ENCODE measurements at regions not wholly inside any gene's neighbourhood (a gene's known extent, or its start where the extent isn't known, plus 50 kb on each side); places are given as distances from the start of the nearest gene placed in this dataset.

DNA sequence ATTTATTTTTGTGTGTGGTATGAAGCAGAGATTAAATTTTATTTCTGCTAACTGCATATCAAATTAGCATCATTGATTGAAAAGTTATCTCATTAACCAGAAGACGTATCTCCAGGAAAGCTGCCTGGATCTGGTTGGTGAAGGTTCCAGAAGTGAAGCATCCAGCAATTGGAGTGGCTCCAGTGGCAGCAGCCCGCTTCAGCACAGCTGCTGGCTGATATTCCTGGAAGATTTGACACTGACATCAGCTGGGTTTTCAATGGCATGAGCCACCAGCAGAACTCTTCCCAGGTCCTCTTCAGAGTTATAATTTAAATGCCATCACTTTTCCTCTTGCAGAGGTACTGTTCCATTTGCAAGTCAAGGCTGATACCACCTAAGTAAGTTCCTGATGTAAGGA is 363.5 kb downstream of the BCKDHB start:
- DNase-seq (ENCODE audit: low read depth, low spot score), result no peak

DNA sequence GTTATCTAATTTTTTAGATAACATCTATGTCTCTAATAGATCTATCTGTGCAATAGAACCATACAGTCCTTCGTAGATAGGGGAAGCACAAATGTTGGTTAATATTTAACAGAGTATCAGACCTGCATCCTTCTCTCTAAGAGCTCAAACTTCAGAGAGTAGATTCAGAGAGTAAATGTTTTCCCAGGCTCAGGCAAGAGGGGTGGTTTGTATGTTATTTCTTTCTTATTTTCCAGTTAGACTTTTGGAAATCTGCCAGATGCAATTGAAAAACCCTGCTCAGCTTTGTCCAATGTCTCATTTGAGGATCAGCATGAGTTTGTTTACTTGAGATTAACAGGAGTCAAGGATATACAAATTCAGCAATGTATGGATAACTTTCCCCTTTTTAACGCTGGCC is 361.9 kb downstream of the BCKDHB start:
- TF ChIP-seq SUZ12 (IDR thresholded peaks at IDR 0.05; ENCODE audit: extremely low read depth, insufficient read depth, insufficient read length), result no peak
- TF ChIP-seq ZNF274 (IDR thresholded peaks at IDR 0.05; ENCODE audit: low read depth, low read length), result no peak
- no peak for TF ChIP-seq YY1 (IDR thresholded peaks at IDR 0.05; ENCODE audit: insufficient read depth, insufficient read length)
- Histone ChIP-seq H3K9me3 (ENCODE audit: insufficient read depth, low read length) (no peaks in the 10 kb centered on the region), H3K4me3 (ENCODE audit: insufficient read length, low read depth) (no peak overlapping the region), H3K36me3 (ENCODE audit: insufficient read depth, insufficient read length, low read length) (no peaks in the 10 kb centered on the region), H3K27me3 (ENCODE audit: insufficient read depth, insufficient read length) (no peaks in the 10 kb centered on the region), H3K4me1 (ENCODE audit: insufficient read depth, insufficient read length) (no peaks in the 10 kb centered on the region), H3K9ac (ENCODE audit: insufficient read length, low read depth) (no peak overlapping the region)
- no peak for DNase-seq (ENCODE audit: low read depth, low spot score)

More for the DNA sequence above, 363.5 kb downstream of the BCKDHB start:
- TF ChIP-seq YY1 (IDR thresholded peaks at IDR 0.05; ENCODE audit: insufficient read depth, insufficient read length), result no peak
- no peak for TF ChIP-seq ZNF274 (IDR thresholded peaks at IDR 0.05; ENCODE audit: low read depth, low read length)
- TF ChIP-seq SUZ12 (IDR thresholded peaks at IDR 0.05; ENCODE audit: extremely low read depth, insufficient read depth, insufficient read length), result no peak
- H3K36me3 ChIP-seq (ENCODE audit: insufficient read depth, insufficient read length, low read length), result no peaks in the 10 kb centered on the region
- no peaks in the 10 kb centered on the region for H3K4me1 ChIP-seq (ENCODE audit: insufficient read depth, insufficient read length)
- no peak overlapping the region for H3K9ac ChIP-seq (ENCODE audit: insufficient read length, low read depth)
- H3K27me3 ChIP-seq (ENCODE audit: insufficient read depth, insufficient read length), result no peaks in the 10 kb centered on the region
- no peaks in the 10 kb centered on the region for H3K9me3 ChIP-seq (ENCODE audit: insufficient read depth, low read length)
- H3K4me3 ChIP-seq (ENCODE audit: insufficient read length, low read depth), result no peak overlapping the region

DNA sequence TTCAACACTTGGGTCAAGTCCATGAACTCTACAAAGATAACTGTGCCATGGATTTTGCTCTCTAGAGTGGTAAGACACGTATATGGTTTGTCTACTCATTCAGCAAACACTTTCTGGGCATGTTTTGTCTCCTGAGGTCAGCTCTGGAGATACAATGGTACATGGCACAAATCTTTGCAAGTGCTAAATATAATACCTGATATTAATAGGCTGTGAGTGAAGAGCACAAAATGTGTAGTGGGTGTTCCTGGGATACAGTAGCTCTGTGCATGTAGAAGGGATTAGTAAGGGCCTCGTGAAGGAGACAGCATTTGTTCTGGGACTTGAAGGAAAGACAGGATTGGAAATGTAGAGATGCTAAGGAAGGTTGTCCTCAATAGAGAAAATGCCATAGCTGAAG is 360.9 kb downstream of the BCKDHB start:
- TF ChIP-seq ZNF274 (IDR thresholded peaks at IDR 0.05; ENCODE audit: low read depth, low read length) (no peak), SUZ12 (IDR thresholded peaks at IDR 0.05; ENCODE audit: extremely low read depth, insufficient read depth, insufficient read length) (no peak), YY1 (IDR thresholded peaks at IDR 0.05; ENCODE audit: insufficient read depth, insufficient read length) (no peak)
- H3K9ac ChIP-seq (ENCODE audit: insufficient read length, low read depth), result no peak overlapping the region
- H3K4me1 ChIP-seq (ENCODE audit: insufficient read depth, insufficient read length), result no peaks in the 10 kb centered on the region
- H3K9me3 ChIP-seq (ENCODE audit: insufficient read depth, low read length), result no peaks in the 10 kb centered on the region
- H3K4me3 ChIP-seq (ENCODE audit: insufficient read length, low read depth), result no peak overlapping the region
- DNase-seq (ENCODE audit: low read depth, low spot score), result no peak
- H3K27me3 ChIP-seq (ENCODE audit: insufficient read depth, insufficient read length), result no peaks in the 10 kb centered on the region
- no peaks in the 10 kb centered on the region for H3K36me3 ChIP-seq (ENCODE audit: insufficient read depth, insufficient read length, low read length)

DNA sequence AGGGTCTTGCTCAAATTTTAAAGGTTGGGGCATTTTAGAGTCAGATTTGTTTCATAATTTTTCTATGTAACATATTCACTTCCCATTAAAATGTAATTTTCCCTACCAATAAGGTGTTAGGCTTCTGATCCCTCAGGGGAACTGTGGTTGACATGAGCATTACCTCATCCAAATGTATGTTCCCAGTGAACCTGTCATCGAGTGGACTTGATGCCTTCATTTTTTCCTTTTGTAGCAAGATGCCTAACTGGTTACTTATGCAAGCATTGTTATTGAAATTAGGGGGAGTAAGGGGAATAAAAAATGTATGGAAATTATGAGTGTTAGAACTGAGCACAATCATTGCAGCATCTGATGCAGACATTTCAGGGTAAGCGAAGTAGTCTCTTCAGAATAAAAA is 360.5 kb downstream of the BCKDHB start:
- Histone ChIP-seq H3K36me3 (ENCODE audit: insufficient read depth, insufficient read length, low read length) (no peaks in the 10 kb centered on the region), H3K4me1 (ENCODE audit: insufficient read depth, insufficient read length) (no peaks in the 10 kb centered on the region), H3K9me3 (ENCODE audit: insufficient read depth, low read length) (no peaks in the 10 kb centered on the region), H3K4me3 (ENCODE audit: insufficient read length, low read depth) (no peak overlapping the region), H3K27me3 (ENCODE audit: insufficient read depth, insufficient read length) (no peaks in the 10 kb centered on the region), H3K9ac (ENCODE audit: insufficient read length, low read depth) (no peak overlapping the region)
- TF ChIP-seq YY1 (IDR thresholded peaks at IDR 0.05; ENCODE audit: insufficient read depth, insufficient read length), result no peak
- DNase-seq (ENCODE audit: low read depth, low spot score), result no peak

DNA sequence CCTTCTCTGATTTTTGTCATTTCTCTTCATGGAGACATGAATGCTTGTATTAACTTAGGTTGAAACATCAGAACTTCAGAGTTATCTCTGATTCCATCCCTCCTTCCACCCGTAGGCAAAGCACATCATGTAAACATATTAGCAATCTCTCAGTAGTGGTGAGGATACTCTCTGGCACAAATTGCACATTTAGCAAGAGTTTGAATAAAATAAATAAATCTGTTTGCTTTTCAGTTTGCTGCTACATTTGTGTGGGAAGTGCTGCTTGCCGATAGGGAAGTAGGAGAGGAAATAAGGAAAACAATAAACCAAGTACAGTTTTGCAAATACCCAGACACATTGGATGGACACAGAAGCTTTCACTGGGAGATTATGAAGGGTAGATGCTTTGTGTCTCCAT is 359.0 kb downstream of the BCKDHB start:
- Histone ChIP-seq H3K4me1 (ENCODE audit: insufficient read depth, insufficient read length) (no peaks in the 10 kb centered on the region), H3K9ac (ENCODE audit: insufficient read length, low read depth) (no peak overlapping the region), H3K4me3 (ENCODE audit: insufficient read length, low read depth) (no peak overlapping the region), H3K27me3 (ENCODE audit: insufficient read depth, insufficient read length) (no peaks in the 10 kb centered on the region), H3K9me3 (ENCODE audit: insufficient read depth, low read length) (no peaks in the 10 kb centered on the region), H3K36me3 (ENCODE audit: insufficient read depth, insufficient read length, low read length) (no peaks in the 10 kb centered on the region)
- DNase-seq (ENCODE audit: low read depth, low spot score), result no peak
- TF ChIP-seq YY1 (IDR thresholded peaks at IDR 0.05; ENCODE audit: insufficient read depth, insufficient read length), result no peak
- no peak for TF ChIP-seq ZNF274 (IDR thresholded peaks at IDR 0.05; ENCODE audit: low read depth, low read length)
- no peak for TF ChIP-seq SUZ12 (IDR thresholded peaks at IDR 0.05; ENCODE audit: extremely low read depth, insufficient read depth, insufficient read length)

DNA sequence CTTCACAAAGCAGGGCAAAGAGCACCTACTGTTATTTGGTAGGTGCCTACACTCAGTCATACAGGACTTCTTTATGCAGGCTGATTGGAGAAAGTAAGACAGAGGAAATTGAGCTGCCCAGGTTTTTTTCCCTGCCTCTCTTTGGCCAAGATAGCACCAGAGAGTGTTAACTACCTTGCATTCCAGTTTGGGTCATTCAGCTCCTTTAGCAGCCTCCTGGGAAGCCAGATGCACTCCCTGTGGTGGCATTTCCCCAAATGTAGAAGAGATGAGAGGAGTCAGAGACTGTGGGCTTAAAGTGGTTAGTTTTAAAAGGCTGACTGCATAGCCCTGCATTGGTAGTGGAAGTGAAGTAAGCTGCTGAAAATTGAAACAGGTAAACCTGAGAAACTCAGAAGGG is 358.4 kb downstream of the BCKDHB start:
- H3K9ac ChIP-seq (ENCODE audit: insufficient read length, low read depth), result no peak overlapping the region
- H3K9me3 ChIP-seq (ENCODE audit: insufficient read depth, low read length), result no peaks in the 10 kb centered on the region
- H3K27me3 ChIP-seq (ENCODE audit: insufficient read depth, insufficient read length), result no peaks in the 10 kb centered on the region
- H3K36me3 ChIP-seq (ENCODE audit: insufficient read depth, insufficient read length, low read length), result no peaks in the 10 kb centered on the region
- no peak overlapping the region for H3K4me3 ChIP-seq (ENCODE audit: insufficient read length, low read depth)
- H3K4me1 ChIP-seq (ENCODE audit: insufficient read depth, insufficient read length), result no peaks in the 10 kb centered on the region
- no peak for TF ChIP-seq YY1 (IDR thresholded peaks at IDR 0.05; ENCODE audit: insufficient read depth, insufficient read length)
- no peak for TF ChIP-seq ZNF274 (IDR thresholded peaks at IDR 0.05; ENCODE audit: low read depth, low read length)
- TF ChIP-seq SUZ12 (IDR thresholded peaks at IDR 0.05; ENCODE audit: extremely low read depth, insufficient read depth, insufficient read length), result no peak
- peak; percentile 2 for DNase-seq (ENCODE audit: low read depth, low spot score)

DNA sequence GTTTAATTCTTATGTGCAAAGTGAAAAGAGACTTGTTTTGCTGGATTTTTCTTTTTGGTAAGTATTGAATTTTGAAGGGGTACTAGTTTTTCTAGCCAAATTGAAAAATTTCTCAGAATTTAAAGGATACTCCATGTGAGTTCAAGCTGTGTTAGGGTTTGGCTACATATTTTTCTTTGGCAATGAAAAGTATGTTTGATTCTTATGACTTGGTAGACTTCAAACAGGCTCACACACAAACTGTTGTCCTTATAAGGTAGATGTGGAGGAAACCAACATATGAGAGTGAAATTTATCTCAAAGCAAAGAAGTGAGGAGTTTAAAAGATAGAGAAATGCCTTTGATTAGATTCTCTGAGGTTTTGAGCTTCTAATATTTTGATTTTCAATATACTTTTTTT is 356.7 kb downstream of the BCKDHB start:
- Histone ChIP-seq H3K36me3 (ENCODE audit: insufficient read depth, insufficient read length, low read length) (no peaks in the 10 kb centered on the region), H3K9me3 (ENCODE audit: insufficient read depth, low read length) (no peaks in the 10 kb centered on the region), H3K27me3 (ENCODE audit: insufficient read depth, insufficient read length) (no peaks in the 10 kb centered on the region), H3K4me3 (ENCODE audit: insufficient read length, low read depth) (no peak overlapping the region), H3K9ac (ENCODE audit: insufficient read length, low read depth) (no peak overlapping the region), H3K4me1 (ENCODE audit: insufficient read depth, insufficient read length) (no peaks in the 10 kb centered on the region)
- TF ChIP-seq SUZ12 (IDR thresholded peaks at IDR 0.05; ENCODE audit: extremely low read depth, insufficient read depth, insufficient read length) (no peak), YY1 (IDR thresholded peaks at IDR 0.05; ENCODE audit: insufficient read depth, insufficient read length) (no peak), ZNF274 (IDR thresholded peaks at IDR 0.05; ENCODE audit: low read depth, low read length) (no peak)
- no peak for DNase-seq (ENCODE audit: low read depth, low spot score)

All from NT2/D1 (cell line).